Uterus (tissue), 2 donors: ENCODE measurements at regions not wholly inside any gene's neighbourhood (a gene's known extent, or its start where the extent isn't known, plus 50 kb on each side); places are given as distances from the start of the nearest gene placed in this dataset.

ENCODE experiments used
- POLR2A ChIP-seq, 2 donors: fragments of 450-650 bp; IDR thresholded peaks; one replicate each; pipeline ENCODE4 v1.6.1; 2016; ENCODE audit warnings: antibody characterized with exemption in 2 of 2, mild to moderate bottlenecking in 1 of 2, moderate library complexity in 1 of 2
- TF ChIP-seq, protein P1 (sequence below), 4 experiments: fragments of 200-600 bp in 2 of 4; fragments of 450-650 bp in 2 of 4; sonication (generic) in 2 of 4; IDR thresholded peaks; one replicate each; pipeline ENCODE4 v1.5.1; 2016 to 2019; ENCODE audit warnings: antibody characterized with exemption in 4 of 4, mild to moderate bottlenecking in 2 of 4, moderate library complexity in 1 of 4

DNA sequence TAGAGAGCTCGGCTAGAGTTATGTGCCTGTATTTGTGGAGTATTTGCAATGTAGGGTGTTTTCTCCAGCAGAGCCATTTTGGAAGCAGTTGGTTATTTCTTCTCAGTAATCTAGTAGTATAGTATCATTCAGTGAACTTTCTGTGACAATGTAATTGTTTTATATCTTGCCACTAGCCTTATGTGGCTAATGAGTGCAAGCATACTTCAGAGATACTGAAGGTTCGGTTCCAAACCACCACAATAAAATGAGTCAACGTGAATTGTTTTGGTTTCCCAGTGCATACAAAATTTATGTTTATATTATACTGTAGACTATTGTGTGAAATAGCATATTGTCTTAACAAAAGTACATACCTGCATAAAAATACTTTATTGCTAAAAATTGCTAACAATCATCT, 286.9 kb upstream of the TBL1XR1 start:
- TF ChIP-seq POLR2A (IDR thresholded peaks at IDR 0.05), result no peak
- TF ChIP-seq, protein P1, sequence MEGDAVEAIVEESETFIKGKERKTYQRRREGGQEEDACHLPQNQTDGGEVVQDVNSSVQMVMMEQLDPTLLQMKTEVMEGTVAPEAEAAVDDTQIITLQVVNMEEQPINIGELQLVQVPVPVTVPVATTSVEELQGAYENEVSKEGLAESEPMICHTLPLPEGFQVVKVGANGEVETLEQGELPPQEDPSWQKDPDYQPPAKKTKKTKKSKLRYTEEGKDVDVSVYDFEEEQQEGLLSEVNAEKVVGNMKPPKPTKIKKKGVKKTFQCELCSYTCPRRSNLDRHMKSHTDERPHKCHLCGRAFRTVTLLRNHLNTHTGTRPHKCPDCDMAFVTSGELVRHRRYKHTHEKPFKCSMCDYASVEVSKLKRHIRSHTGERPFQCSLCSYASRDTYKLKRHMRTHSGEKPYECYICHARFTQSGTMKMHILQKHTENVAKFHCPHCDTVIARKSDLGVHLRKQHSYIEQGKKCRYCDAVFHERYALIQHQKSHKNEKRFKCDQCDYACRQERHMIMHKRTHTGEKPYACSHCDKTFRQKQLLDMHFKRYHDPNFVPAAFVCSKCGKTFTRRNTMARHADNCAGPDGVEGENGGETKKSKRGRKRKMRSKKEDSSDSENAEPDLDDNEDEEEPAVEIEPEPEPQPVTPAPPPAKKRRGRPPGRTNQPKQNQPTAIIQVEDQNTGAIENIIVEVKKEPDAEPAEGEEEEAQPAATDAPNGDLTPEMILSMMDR (IDR thresholded peaks at IDR 0.05), result no peak
